ENCODE measurements at regions not wholly inside any gene's neighbourhood (a gene's known extent, or its start where the extent isn't known, plus 50 kb on each side); places are given as distances from the start of the nearest gene placed in this dataset.

- TF ChIP-seq CTCF (conservative IDR thresholded peaks at IDR 0.05; ENCODE audit: low read length) (no peak), EZH2phosphoT487 (IDR thresholded peaks at IDR 0.05; ENCODE audit: borderline replicate concordance, low read depth, low read length) (no peak)
These were observed 253.8 kb downstream of the ZNF608 start for GRCh38 chr5:124492444-124493224.
